ENCODE measurements at regions not wholly inside any gene's neighbourhood (a gene's known extent, or its start where the extent isn't known, plus 50 kb on each side); places are given as distances from the start of the nearest gene placed in this dataset.

GRCh38 chr4:104393655-104394324 lies 100.9 kb downstream of the CXXC4 start:
- H3K4me3 Mint-ChIP-seq, result no peak overlapping the region
- peak overlapping the region; percentile 81 for H3K27ac Mint-ChIP-seq
- TF ChIP-seq NANOG (IDR thresholded peaks at IDR 0.05; ENCODE audit: borderline replicate concordance) (no peak), ZNF462 (CRISPR knock-in tag; IDR thresholded peaks at IDR 0.05) (no peak), REST (IDR thresholded peaks at IDR 0.05; ENCODE audit: unreplicated experiment) (no peak), EZH2 (IDR thresholded peaks at IDR 0.05; ENCODE audit: low read depth, unreplicated experiment) (no peak), EZH2phosphoT487 (IDR thresholded peaks at IDR 0.05; ENCODE audit: unreplicated experiment) (no peak), JUNB (IDR thresholded peaks at IDR 0.05; ENCODE audit: unreplicated experiment) (no peak), POLR2AphosphoS5 (IDR thresholded peaks at IDR 0.05; ENCODE audit: low read depth) (no peak), ZNF331 (CRISPR knock-in tag; IDR thresholded peaks at IDR 0.05; ENCODE audit: low read depth) (no peak), CREB1 (CRISPR knock-in tag; IDR thresholded peaks at IDR 0.05; ENCODE audit: low read depth) (no peak), ETS1 (IDR thresholded peaks at IDR 0.05) (no peak)
- Histone ChIP-seq H2AFZ (peak overlapping the region; percentile 57; the same call in 1 of the 2 replicates), H3K4me3 (no peak overlapping the region), H3K9me2 (ENCODE audit: insufficient read depth) (no peaks in the 10 kb centered on the region), H3K4me2 (no peak overlapping the region), H3K79me2 (replicated peaks; ENCODE audit: insufficient read depth) (no peaks in the 10 kb centered on the region), H3K27ac (ENCODE audit: low read depth) (no peak overlapping the region), H3K27me3 (ENCODE audit: insufficient read depth) (no peaks in the 10 kb centered on the region), H3K36me3 (ENCODE audit: insufficient read depth) (no peaks in the 10 kb centered on the region), H4K20me1 (replicated peaks; ENCODE audit: insufficient read depth) (no peaks in the 10 kb centered on the region), H3F3A (replicated peaks; ENCODE audit: low read depth) (no peaks in the 10 kb centered on the region), H3K4me1 (ENCODE audit: insufficient read depth) (0 out of 2 replicates have a peak, but pooled peaks cover 7% of the 10 kb centered on the region)
- H3K4me1 Mint-ChIP-seq, result peaks cover 18% of the 10 kb centered on the region
- no peaks in the 10 kb centered on the region for H3K27me3 Mint-ChIP-seq (ENCODE audit: insufficient read depth, low read depth, poor library complexity)
- DNase-seq (ENCODE audit: low spot score), result no peak
- no peaks in the 10 kb centered on the region for H3K9me3 Mint-ChIP-seq
- no peak for ATAC-seq
- H3K36me3 Mint-ChIP-seq (ENCODE audit: low read depth), result no peaks in the 10 kb centered on the region

Data from GM23338 (cell line).